ENCODE measurements at regions not wholly inside any gene's neighbourhood (a gene's known extent, or its start where the extent isn't known, plus 50 kb on each side); places are given as distances from the start of the nearest gene placed in this dataset.

- TF ChIP-seq, protein P1, sequence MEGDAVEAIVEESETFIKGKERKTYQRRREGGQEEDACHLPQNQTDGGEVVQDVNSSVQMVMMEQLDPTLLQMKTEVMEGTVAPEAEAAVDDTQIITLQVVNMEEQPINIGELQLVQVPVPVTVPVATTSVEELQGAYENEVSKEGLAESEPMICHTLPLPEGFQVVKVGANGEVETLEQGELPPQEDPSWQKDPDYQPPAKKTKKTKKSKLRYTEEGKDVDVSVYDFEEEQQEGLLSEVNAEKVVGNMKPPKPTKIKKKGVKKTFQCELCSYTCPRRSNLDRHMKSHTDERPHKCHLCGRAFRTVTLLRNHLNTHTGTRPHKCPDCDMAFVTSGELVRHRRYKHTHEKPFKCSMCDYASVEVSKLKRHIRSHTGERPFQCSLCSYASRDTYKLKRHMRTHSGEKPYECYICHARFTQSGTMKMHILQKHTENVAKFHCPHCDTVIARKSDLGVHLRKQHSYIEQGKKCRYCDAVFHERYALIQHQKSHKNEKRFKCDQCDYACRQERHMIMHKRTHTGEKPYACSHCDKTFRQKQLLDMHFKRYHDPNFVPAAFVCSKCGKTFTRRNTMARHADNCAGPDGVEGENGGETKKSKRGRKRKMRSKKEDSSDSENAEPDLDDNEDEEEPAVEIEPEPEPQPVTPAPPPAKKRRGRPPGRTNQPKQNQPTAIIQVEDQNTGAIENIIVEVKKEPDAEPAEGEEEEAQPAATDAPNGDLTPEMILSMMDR (IDR thresholded peaks at IDR 0.05) = no peak
- no peak for TF ChIP-seq POLR2A (IDR thresholded peaks at IDR 0.05)
Observed at GRCh38 chr12:83827193-83827592, 1085.4 kb downstream of the SLC6A15 start.
